ENCODE measurements at regions not wholly inside any gene's neighbourhood (a gene's known extent, or its start where the extent isn't known, plus 50 kb on each side); places are given as distances from the start of the nearest gene placed in this dataset.
A peak's percentile ranks its signal among the peaks of the same experiment; 100 is the strongest.
"Not testable (repeated sequence)": the region's sequence is repeated elsewhere in the genome, so short reads cannot be mapped to it uniquely, and the experiment has no call there.

DNA sequence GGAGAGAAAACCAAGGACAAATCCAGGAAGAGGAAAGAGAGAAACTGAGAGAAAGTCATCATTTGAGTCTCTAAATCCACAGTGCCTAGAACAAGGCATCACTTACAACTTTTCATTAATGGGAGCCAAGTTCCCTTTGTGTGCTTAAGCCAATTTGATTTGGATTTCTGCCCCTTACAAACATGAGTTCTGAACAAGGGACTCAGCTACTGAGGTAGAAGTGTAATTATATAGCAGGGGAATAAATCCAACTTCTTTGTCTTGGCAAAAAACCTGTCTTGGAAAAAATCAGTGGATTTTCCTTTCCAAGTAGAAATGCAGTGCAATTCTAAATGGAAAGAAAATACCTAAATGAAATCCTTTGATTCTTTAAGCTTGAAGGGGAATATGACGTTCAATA lies 307.2 kb upstream of the CNTN3 start:
- Mint-ChIP-seq H3K4me1 (no peaks in the 10 kb centered on the region), H3K9me3 (peaks cover 4 to 8% (median 4%) of the 10 kb centered on the region in 3 donors), H3K27me3 (no peaks in the 10 kb centered on the region), H3K27ac (no peak overlapping the region), H3K36me3 (no peaks in the 10 kb centered on the region), H3K4me3 (no peak overlapping the region)

GRCh38 chr3:74920721-74921350 lies 306.4 kb upstream of the CNTN3 start:
- Mint-ChIP-seq H3K27me3 (no peaks in the 10 kb centered on the region), H3K27ac (no peak overlapping the region), H3K4me3 (no peak overlapping the region), H3K36me3 (no peaks in the 10 kb centered on the region), H3K9me3 (peaks cover 4 to 8% (median 4%) of the 10 kb centered on the region in 3 donors), H3K4me1 (no peaks in the 10 kb centered on the region)

- Mint-ChIP-seq H3K4me1 (no peaks in the 10 kb centered on the region), H3K4me3 (no peak overlapping the region), H3K9me3 (peaks cover 4 to 10% (median 4%) of the 10 kb centered on the region in 3 donors), H3K27ac (no peak overlapping the region), H3K36me3 (no peaks in the 10 kb centered on the region), H3K27me3 (no peaks in the 10 kb centered on the region)
Observed at GRCh38 chr3:74916696-74917095, 302.2 kb upstream of the CNTN3 start.

- H3K36me3 Mint-ChIP-seq, result no peaks in the 10 kb centered on the region
- peaks cover 2 to 16% (median 3%) of the 10 kb centered on the region in 3 donors for H3K9me3 Mint-ChIP-seq
- no peaks in the 10 kb centered on the region for H3K4me1 Mint-ChIP-seq
- no peak overlapping the region for H3K4me3 Mint-ChIP-seq
- H3K27me3 Mint-ChIP-seq, result no peaks in the 10 kb centered on the region
- H3K27ac Mint-ChIP-seq, result no peak overlapping the region
Observed at GRCh38 chr3:74906181-74906580, 291.7 kb upstream of the CNTN3 start.

DNA sequence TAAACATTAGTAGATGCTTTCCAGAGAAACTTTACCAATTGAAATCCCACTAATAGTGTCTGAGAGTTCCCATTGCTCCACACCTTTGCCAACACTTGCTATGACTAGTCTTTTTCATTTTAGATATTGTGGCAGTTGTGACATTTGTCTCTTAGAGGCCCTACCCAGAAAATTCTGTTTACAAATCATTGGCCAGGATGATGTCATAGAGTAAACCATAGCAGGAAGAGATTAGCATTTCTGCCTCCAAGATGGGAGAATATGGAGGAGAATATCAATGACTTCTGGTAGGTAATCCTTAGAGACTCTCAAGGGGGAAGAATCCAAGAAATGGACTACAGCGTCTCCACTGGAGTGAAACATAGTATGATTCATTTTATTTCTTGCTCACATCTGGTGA lies 291.0 kb upstream of the CNTN3 start:
- Mint-ChIP-seq H3K4me1 (no peaks in the 10 kb centered on the region), H3K36me3 (no peaks in the 10 kb centered on the region), H3K27ac (no peak overlapping the region), H3K27me3 (no peaks in the 10 kb centered on the region), H3K4me3 (no peak overlapping the region), H3K9me3 (peaks cover 2 to 16% (median 2%) of the 10 kb centered on the region in 3 donors)

DNA sequence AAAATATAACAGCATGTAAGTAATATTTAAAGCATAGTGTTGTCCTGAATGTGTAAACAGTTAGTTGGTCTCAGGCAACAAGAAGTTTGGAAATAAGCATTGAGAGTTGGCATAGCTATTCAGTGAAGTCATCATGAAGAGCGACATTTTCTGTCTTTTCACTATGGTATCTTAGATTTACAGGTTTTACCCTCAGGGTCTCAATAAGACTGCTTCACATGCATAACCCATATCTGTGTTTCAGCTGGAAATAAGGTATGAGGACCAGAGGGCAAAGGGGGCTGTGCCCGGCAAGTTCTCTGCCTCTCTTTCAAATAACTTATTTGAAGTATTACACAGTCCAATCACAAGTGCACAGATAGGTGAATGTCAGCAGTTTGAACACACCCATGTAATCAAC lies 290.2 kb upstream of the CNTN3 start:
- Mint-ChIP-seq H3K36me3 (no peaks in the 10 kb centered on the region), H3K4me1 (no peaks in the 10 kb centered on the region), H3K27ac (no peak overlapping the region), H3K4me3 (no peak overlapping the region), H3K27me3 (no peaks in the 10 kb centered on the region), H3K9me3 (peaks cover 0 to 16% (median 2%) of the 10 kb centered on the region in 3 donors)

DNA sequence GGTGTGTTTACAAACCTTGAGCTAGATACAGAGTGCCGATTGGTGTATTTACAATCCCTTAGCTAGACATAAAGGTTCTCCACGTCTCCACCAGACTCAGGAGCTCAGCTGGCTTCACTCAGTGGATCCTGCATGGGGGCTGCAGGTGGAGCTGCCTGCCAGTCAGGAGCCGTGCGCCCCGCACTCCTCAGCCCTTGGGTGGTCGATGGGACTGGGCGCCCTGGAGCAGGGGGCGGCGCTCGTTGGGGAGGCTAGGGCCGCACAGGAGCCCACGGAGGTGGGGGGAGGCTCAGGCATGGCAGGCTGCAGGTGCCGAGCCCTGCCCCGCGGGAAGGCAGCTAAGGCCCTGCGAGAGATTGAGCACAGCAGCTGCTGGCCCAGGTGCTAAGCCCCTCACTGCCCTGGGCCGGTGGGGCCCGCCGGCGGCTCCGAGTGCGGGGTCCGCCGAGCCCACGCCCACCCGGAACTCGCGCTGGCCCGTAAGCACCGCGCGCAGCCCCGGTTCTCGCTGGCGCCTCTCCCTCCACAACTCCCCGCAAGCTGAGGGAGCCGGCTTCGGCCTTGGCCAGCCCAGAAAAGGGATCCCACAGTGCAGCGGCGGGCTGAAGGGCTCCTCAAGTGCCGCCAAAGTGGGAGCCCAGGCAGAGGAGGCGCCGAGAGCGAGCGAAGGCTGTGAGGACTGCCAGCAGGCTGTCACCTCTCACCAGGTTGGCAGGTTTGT lies 285.5 kb upstream of the CNTN3 start:
- H3K36me3 Mint-ChIP-seq, H3K9me3 Mint-ChIP-seq, H3K4me3 Mint-ChIP-seq, H3K27me3 Mint-ChIP-seq, H3K4me1 Mint-ChIP-seq, H3K27ac Mint-ChIP-seq: not testable (repeated sequence)

- Mint-ChIP-seq H3K27me3 (no peaks in the 10 kb centered on the region), H3K27ac (no peak overlapping the region), H3K4me1 (no peaks in the 10 kb centered on the region), H3K4me3 (no peak overlapping the region), H3K9me3 (peaks cover 4 to 8% (median 7%) of the 10 kb centered on the region in 3 donors), H3K36me3 (no peaks in the 10 kb centered on the region)
Observed at GRCh38 chr3:74897006-74897405, 282.5 kb upstream of the CNTN3 start.

GRCh38 chr3:74891312-74891711 lies 276.9 kb upstream of the CNTN3 start:
- H3K27ac Mint-ChIP-seq, result no peak overlapping the region
- H3K36me3 Mint-ChIP-seq, result no peaks in the 10 kb centered on the region
- peaks cover 0 to 18% (median 4%) of the 10 kb centered on the region in 3 donors for H3K9me3 Mint-ChIP-seq
- H3K4me1 Mint-ChIP-seq, result peaks cover 0 to 2% (median 0%) of the 10 kb centered on the region in 3 donors
- H3K27me3 Mint-ChIP-seq, result no peaks in the 10 kb centered on the region
- no peak overlapping the region for H3K4me3 Mint-ChIP-seq

DNA sequence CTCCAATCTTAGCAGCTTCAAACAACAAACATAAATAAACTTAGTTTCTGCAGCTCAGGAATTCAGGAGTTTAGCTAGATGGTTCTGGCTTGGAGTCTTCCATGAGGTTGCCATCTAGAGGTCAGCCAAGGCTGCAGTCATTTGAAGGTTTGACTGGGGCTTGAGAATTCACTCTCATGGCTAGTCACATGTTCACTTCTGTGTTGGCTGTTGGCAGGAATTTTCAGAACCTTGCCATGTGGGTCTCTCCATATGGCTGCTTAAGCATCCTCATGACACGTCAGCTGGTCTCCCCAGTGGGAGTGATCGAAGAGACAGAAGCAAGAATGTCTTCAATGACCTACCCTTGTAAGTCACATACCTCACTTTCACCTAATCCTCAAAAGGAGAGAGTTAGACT lies 269.2 kb upstream of the CNTN3 start:
- Mint-ChIP-seq H3K27ac (no peak overlapping the region), H3K27me3 (no peaks in the 10 kb centered on the region), H3K36me3 (no peaks in the 10 kb centered on the region), H3K4me3 (no peak overlapping the region), H3K9me3 (peaks cover 1 to 19% (median 9%) of the 10 kb centered on the region in 3 donors), H3K4me1 (peaks cover 0 to 2% (median 0%) of the 10 kb centered on the region in 3 donors)

DNA sequence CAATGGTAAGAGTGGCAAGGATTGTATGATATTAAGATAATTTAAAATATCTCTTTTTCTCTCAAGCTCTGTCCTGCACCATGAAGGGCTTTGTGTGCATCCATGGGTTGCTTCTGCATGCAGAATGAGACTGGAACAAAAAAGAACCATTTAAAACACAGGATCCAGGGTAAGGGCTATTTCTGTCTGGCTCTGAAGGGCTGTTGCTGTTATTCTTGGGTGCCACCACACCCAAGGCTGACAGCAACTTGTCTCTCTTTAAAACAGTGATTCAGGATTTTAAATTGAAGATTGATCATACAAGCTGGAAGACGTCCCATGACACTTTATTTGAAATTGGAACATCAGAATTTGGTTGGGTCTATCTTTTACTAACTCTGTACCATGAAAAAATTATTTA lies 268.8 kb upstream of the CNTN3 start:
- Mint-ChIP-seq H3K27me3 (no peaks in the 10 kb centered on the region), H3K36me3 (no peaks in the 10 kb centered on the region), H3K4me3 (no peak overlapping the region), H3K4me1 (no peaks in the 10 kb centered on the region), H3K27ac (no peak overlapping the region), H3K9me3 (peaks cover 1 to 19% (median 9%) of the 10 kb centered on the region in 3 donors)

DNA sequence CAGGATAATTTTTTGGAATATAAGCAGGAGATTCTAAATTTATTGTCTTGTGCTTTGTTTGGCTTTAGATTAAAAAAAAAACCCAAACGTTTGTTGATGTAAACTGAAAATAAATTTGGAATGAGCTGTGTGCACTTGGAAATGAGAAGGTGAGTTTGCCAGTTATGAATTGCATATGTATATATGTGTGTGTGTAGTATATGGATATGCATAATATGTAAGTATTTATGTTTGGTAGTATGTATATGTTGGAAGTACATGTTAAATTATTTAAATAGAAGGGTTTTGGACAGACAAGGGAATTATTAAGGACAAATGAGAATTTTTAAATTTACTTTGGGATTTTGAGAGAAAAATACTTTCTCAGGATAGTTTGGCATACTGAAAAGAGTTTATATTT lies 265.8 kb upstream of the CNTN3 start:
- H3K9me3 Mint-ChIP-seq, result peaks cover 3 to 8% (median 6%) of the 10 kb centered on the region in 3 donors
- H3K27ac Mint-ChIP-seq, result no peak overlapping the region
- H3K27me3 Mint-ChIP-seq, result no peaks in the 10 kb centered on the region
- H3K4me3 Mint-ChIP-seq, result no peak overlapping the region
- H3K36me3 Mint-ChIP-seq, result peaks cover 2% of the 10 kb centered on the region
- H3K4me1 Mint-ChIP-seq, result no peaks in the 10 kb centered on the region

DNA sequence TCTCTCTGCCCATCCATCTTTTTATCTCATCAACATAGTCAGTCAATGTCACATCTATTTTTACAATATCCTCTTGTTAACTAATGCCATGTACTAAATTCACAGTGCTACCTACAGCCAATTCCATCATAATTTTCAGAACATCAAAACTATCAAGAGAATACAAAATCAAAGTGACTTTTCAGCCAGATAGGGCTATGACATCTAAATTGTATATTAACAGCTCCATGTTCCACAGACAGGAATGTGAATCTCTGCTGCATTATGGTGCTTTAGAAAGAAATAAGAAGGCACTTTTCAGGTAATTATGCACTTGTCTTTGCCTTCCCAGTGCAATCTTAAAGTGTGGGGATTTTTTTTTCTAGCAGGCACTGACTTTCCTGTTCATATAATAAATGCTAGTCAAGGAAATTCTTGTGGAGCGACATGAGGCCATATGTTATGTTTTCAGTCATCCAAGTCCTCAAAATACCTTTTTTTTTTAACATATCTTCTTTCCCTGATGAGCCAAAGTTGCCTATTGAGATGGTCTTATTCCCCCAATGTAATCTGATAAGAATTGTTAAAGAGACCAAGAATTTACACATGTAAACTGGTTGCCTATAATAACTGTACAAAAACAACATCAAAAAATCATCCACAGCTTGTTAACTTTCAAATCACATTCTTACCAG lies 252.0 kb upstream of the CNTN3 start:
- Mint-ChIP-seq H3K36me3 (peaks cover 1% of the 10 kb centered on the region), H3K27ac (no peak overlapping the region), H3K4me1 (no peaks in the 10 kb centered on the region), H3K9me3 (peaks cover 0 to 22% (median 1%) of the 10 kb centered on the region in 3 donors), H3K4me3 (no peak overlapping the region), H3K27me3 (no peaks in the 10 kb centered on the region)

- H3K27me3 Mint-ChIP-seq, result no peaks in the 10 kb centered on the region
- peaks cover 0 to 15% (median 3%) of the 10 kb centered on the region in 3 donors for H3K9me3 Mint-ChIP-seq
- H3K36me3 Mint-ChIP-seq, result peaks cover 1% of the 10 kb centered on the region
- peak overlapping the region in 1 of 4 donors; percentile 8 for H3K4me3 Mint-ChIP-seq
- H3K4me1 Mint-ChIP-seq, result no peaks in the 10 kb centered on the region
- no peak overlapping the region for H3K27ac Mint-ChIP-seq
Observed at GRCh38 chr3:74862476-74862875, 248.0 kb upstream of the CNTN3 start.

DNA sequence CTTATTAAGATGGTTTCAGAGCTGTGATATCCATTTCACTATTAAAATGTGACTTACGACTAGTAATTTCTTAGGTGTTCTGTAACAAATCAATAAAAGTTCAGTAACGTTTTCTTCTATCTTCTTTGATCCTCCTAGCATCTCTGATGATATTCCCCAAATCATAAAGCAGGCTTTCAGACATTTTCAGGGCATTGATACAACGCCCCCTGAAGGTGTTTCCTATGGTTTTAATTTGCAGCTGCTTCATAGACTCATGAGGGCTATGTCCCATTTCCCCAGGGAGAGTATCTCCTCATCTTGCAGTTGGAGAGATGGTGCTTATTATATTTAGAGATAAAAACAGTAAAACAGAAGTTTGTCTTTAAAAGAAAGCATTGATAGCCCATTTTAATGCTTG lies 246.8 kb upstream of the CNTN3 start:
- Mint-ChIP-seq H3K9me3 (peaks cover 0 to 11% (median 3%) of the 10 kb centered on the region in 3 donors), H3K27ac (no peak overlapping the region), H3K4me1 (no peaks in the 10 kb centered on the region), H3K36me3 (peaks cover under 1% of the 10 kb centered on the region), H3K4me3 (no peak overlapping the region), H3K27me3 (no peaks in the 10 kb centered on the region)

Data from IgD-negative memory B cell (primary cell).